MCF 10A (cell line): ENCODE measurements at regions not wholly inside any gene's neighbourhood (a gene's known extent, or its start where the extent isn't known, plus 50 kb on each side); places are given as distances from the start of the nearest gene placed in this dataset.

ENCODE experiments used
- BruUV-seq: library from RNA; stranded (reverse); fragments of 400-500 nt; replicated peaks from 2 replicates; lab custom pipeline; 2021; lab: Mats Ljungman, UMichigan
- CTCF ChIA-PET: fragments of 300-600 bp; sonication (Branson Sonifier 250); formaldehyde crosslinking; extraction: SDS; loops from one replicate; lab custom pipeline; 2021; ENCODE audit warnings: antibody characterized with exemption, inconsistent platforms; lab: Yijun Ruan, JAX
- POLR2A ChIA-PET: fragments of 300-600, 350-650 bp; sonication (Branson Sonifier 250); formaldehyde crosslinking; extraction: SDS; loops from one replicate; lab custom pipeline; 2020; ENCODE audit warnings: antibody characterized with exemption, inconsistent platforms; lab: Yijun Ruan, JAX
- DNase-seq: peaks from one replicate; pipeline ENCODE4 v3.0.0-alpha.2; 2018; ENCODE audit not compliant: unreplicated experiment
- H3K27ac Mint-ChIP-seq: one replicate; pipeline ENCODE4 v1.8.0; 2022; ENCODE audit warnings: mild to moderate bottlenecking, low read depth, mixed read lengths; ENCODE audit not compliant: unreplicated experiment
- H3K27me3 Mint-ChIP-seq: one replicate; pipeline ENCODE4 v1.8.0; 2022; ENCODE audit warnings: mixed read lengths; ENCODE audit not compliant: insufficient read depth, unreplicated experiment
- H3K36me3 Mint-ChIP-seq: one replicate; pipeline ENCODE4 v1.8.0; 2022; ENCODE audit warnings: mild to moderate bottlenecking, moderate library complexity, mixed read lengths; ENCODE audit not compliant: insufficient read depth, unreplicated experiment
- H3K4me1 Mint-ChIP-seq: one replicate; pipeline ENCODE4 v1.8.0; 2022; ENCODE audit warnings: mixed read lengths; ENCODE audit not compliant: insufficient read depth, unreplicated experiment
- H3K4me3 Mint-ChIP-seq: one replicate; pipeline ENCODE4 v1.8.0; 2022; ENCODE audit warnings: mild to moderate bottlenecking, moderate library complexity, mixed read lengths; ENCODE audit not compliant: unreplicated experiment
- H3K9me3 Mint-ChIP-seq: one replicate; pipeline ENCODE4 v1.8.0; 2022; ENCODE audit warnings: mixed read lengths; ENCODE audit not compliant: unreplicated experiment
- intact Hi-C: fragments of 100-400 bp; cut with micrococcal nuclease; formaldehyde crosslinking; loops from 2 replicates; pipeline ENCODE4 v1.14.1; 2022
- TF ChIP-seq, protein P1 (sequence below): fragments of 200-600 bp; IDR thresholded peaks from one replicate; pipeline ENCODE4 v1.8.0; 2022; ENCODE audit warnings: antibody characterized with exemption, mild to moderate bottlenecking; ENCODE audit not compliant: unreplicated experiment

DNA sequence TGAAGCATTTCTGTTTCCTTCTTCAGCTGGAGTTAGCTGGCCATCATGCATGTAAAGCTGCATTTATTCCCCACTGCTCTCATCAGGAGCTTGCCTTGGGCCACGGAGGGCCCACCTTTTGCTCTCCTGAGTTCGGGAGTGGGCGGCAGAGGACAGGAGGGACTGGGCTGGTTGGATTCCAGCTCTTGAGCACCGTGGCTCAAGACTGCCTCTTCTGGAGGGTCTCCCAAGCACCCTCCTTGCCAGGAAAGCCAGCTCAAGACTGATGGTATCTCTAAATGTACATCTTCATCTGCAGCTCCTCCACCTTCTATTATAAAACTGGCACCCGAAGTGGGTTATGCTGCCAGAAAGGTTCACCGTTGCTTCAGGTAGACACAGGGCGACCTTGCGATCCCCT lies 399.6 kb upstream of the IRX1 start:
- H3K27ac Mint-ChIP-seq, result no peak overlapping the region
- no peak for DNase-seq
- ChIA-PET POLR2A (interaction anchor here (0.7 kb wide), 1 partner anchor 1034 kb away, joined by 3 read pairs; no protein-coding TSS in a partner anchor), CTCF (interaction anchor here (0.6 kb wide), 1 partner anchor 1683 kb away, joined by 3 read pairs; no protein-coding TSS in a partner anchor)
- H3K9me3 Mint-ChIP-seq, result no peaks in the 10 kb centered on the region
- H3K36me3 Mint-ChIP-seq, result no peaks in the 10 kb centered on the region
- TF ChIP-seq, protein P1, sequence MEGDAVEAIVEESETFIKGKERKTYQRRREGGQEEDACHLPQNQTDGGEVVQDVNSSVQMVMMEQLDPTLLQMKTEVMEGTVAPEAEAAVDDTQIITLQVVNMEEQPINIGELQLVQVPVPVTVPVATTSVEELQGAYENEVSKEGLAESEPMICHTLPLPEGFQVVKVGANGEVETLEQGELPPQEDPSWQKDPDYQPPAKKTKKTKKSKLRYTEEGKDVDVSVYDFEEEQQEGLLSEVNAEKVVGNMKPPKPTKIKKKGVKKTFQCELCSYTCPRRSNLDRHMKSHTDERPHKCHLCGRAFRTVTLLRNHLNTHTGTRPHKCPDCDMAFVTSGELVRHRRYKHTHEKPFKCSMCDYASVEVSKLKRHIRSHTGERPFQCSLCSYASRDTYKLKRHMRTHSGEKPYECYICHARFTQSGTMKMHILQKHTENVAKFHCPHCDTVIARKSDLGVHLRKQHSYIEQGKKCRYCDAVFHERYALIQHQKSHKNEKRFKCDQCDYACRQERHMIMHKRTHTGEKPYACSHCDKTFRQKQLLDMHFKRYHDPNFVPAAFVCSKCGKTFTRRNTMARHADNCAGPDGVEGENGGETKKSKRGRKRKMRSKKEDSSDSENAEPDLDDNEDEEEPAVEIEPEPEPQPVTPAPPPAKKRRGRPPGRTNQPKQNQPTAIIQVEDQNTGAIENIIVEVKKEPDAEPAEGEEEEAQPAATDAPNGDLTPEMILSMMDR, result no peak
- H3K4me1 Mint-ChIP-seq, result no peaks in the 10 kb centered on the region
- no TSS peak for BruUV-seq
- no peaks in the 10 kb centered on the region for H3K27me3 Mint-ChIP-seq
- no peak overlapping the region for H3K4me3 Mint-ChIP-seq
- intact Hi-C loops, result no loop called here

DNA sequence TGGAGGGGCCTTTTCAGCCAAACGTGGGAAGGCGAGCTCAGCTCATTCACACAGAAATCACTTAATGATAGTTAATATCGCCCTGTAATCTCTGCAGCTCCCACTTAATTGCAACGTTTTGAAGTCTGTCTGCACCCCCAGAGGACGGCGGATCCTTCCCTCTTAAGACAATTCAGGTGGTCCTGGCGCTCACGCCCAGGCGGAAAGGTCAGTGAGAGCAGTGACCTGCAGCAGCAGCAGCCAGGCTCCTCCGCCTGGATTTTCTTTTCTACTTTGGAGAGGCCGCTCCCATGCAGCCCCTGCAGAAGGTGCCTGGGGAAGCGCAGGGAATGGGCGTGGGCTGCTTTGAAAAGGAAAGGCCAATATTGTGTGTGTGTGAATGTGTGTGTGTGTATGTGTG lies 400.9 kb upstream of the IRX1 start:
- TF ChIP-seq, protein P1, result no peak
- Mint-ChIP-seq H3K4me1 (no peaks in the 10 kb centered on the region), H3K4me3 (no peak overlapping the region), H3K9me3 (no peaks in the 10 kb centered on the region), H3K36me3 (no peaks in the 10 kb centered on the region), H3K27ac (no peak overlapping the region), H3K27me3 (no peaks in the 10 kb centered on the region)
- CTCF ChIA-PET, result interaction anchor here (0.8 kb wide), 1 partner anchor 11 kb away, joined by 3 read pairs; no protein-coding TSS in a partner anchor
- POLR2A ChIA-PET, result no interaction called here
- intact Hi-C loops, result no loop called here
- BruUV-seq, result no TSS peak
- DNase-seq, result no peak

DNA sequence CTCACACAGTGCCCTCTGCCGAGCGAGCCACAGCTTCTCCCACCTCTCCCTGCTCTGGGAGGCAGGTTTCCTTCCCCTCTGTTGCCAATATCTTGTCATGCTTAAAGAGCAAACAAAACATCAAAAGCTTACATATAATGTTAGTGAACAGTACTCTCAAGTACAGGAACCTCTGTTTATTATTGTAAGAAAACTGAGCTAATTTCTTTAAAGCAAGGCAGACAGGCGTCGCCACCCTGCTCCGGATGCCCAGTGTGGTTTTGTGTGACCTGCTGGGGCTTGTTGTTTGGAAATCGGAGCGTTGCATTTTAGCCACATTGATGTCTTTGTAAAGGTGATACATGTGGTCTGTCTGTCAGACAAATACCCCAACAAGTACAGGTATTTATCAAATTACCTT lies 401.4 kb upstream of the IRX1 start:
- no peaks in the 10 kb centered on the region for H3K4me1 Mint-ChIP-seq
- CTCF ChIA-PET, result interaction anchor here (0.8 kb wide), 1 partner anchor 11 kb away, joined by 3 read pairs; no protein-coding TSS in a partner anchor
- H3K27ac Mint-ChIP-seq, result no peak overlapping the region
- TF ChIP-seq, protein P1, result no peak
- H3K27me3 Mint-ChIP-seq, result no peaks in the 10 kb centered on the region
- intact Hi-C loops, result no loop called here
- POLR2A ChIA-PET, result no interaction called here
- H3K9me3 Mint-ChIP-seq, result no peaks in the 10 kb centered on the region
- no TSS peak for BruUV-seq
- H3K36me3 Mint-ChIP-seq, result no peaks in the 10 kb centered on the region
- no peak for DNase-seq
- no peak overlapping the region for H3K4me3 Mint-ChIP-seq

DNA sequence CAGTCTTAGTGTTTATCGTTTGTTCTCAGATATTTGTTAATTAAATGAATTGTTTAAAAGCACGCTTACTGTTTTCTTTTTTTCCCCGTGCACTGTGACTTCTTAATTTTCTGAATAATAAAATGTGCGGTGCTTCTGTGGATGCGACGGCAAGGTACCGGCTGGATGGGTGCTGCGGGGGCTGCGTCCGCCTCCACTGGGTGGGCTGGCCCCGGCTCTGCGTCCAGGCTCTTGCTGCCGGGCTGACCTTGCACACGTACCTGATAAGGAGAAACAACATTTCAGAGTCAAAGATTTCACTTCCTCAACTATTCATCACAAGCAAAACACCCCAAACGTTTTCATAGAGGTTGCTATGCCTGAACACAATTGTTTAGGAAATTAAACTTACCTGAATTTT lies 404.0 kb upstream of the IRX1 start:
- POLR2A ChIA-PET, result no interaction called here
- TF ChIP-seq, protein P1, result no peak
- no TSS peak for BruUV-seq
- no peak overlapping the region for H3K4me3 Mint-ChIP-seq
- no peaks in the 10 kb centered on the region for H3K27me3 Mint-ChIP-seq
- no peaks in the 10 kb centered on the region for H3K9me3 Mint-ChIP-seq
- H3K36me3 Mint-ChIP-seq, result no peaks in the 10 kb centered on the region
- no peak for DNase-seq
- CTCF ChIA-PET, result no interaction called here
- no peak overlapping the region for H3K27ac Mint-ChIP-seq
- no peaks in the 10 kb centered on the region for H3K4me1 Mint-ChIP-seq
- intact Hi-C loops, result no loop called here
